ENCODE measurements at regions not wholly inside any gene's neighbourhood (a gene's known extent, or its start where the extent isn't known, plus 50 kb on each side); places are given as distances from the start of the nearest gene placed in this dataset.

GRCh38 chr15:57819646-57820045 lies 113.1 kb downstream of the POLR2M start:
- H3F3A ChIP-seq (ENCODE audit: insufficient read depth, low read length): no peaks in the 10 kb centered on the region
- H3K4me1 ChIP-seq (ENCODE audit: low read length): no peaks in the 10 kb centered on the region
- H3K36me3 ChIP-seq (replicated peaks; ENCODE audit: insufficient read depth, low read length): no peaks in the 10 kb centered on the region
- H3K9me3 ChIP-seq (replicated peaks; ENCODE audit: insufficient read depth, low read length): no peaks in the 10 kb centered on the region
- TF ChIP-seq EZH2phosphoT487 (IDR thresholded peaks at IDR 0.05; ENCODE audit: low read length) (no peak), CTCF (IDR thresholded peaks at IDR 0.05; ENCODE audit: low read length) (no peak), EZH2 (optimal IDR thresholded peaks at IDR 0.05; ENCODE audit: low read depth, low read length) (no peak)
- no peaks in the 10 kb centered on the region for H3K27me3 ChIP-seq (replicated peaks; ENCODE audit: insufficient read depth, low read length)
- H3K9ac ChIP-seq (ENCODE audit: low read length): no peak overlapping the region
- H3K79me2 ChIP-seq (ENCODE audit: low read length): no peaks in the 10 kb centered on the region
- no peak overlapping the region for H3K27ac ChIP-seq (ENCODE audit: low read length)
- no peaks in the 10 kb centered on the region for H3K9me2 ChIP-seq (replicated peaks; ENCODE audit: insufficient read depth, low read length)
- no peak overlapping the region for H3K4me2 ChIP-seq (ENCODE audit: low read depth, low read length)
- H2AFZ ChIP-seq (ENCODE audit: low read length): no peak overlapping the region
- no peak overlapping the region for H3K4me3 ChIP-seq (ENCODE audit: low read length)
- H4K20me1 ChIP-seq (ENCODE audit: insufficient read depth, low read length): no peaks in the 10 kb centered on the region
- no peak for DNase-seq

GRCh38 chr15:57820119-57820518 lies 113.6 kb downstream of the POLR2M start:
- H3K9ac ChIP-seq (ENCODE audit: low read length): no peak overlapping the region
- no peaks in the 10 kb centered on the region for H4K20me1 ChIP-seq (ENCODE audit: insufficient read depth, low read length)
- H3K27me3 ChIP-seq (replicated peaks; ENCODE audit: insufficient read depth, low read length): no peaks in the 10 kb centered on the region
- no peaks in the 10 kb centered on the region for H3K9me2 ChIP-seq (replicated peaks; ENCODE audit: insufficient read depth, low read length)
- no peak overlapping the region for H3K27ac ChIP-seq (ENCODE audit: low read length)
- H3K36me3 ChIP-seq (replicated peaks; ENCODE audit: insufficient read depth, low read length): no peaks in the 10 kb centered on the region
- H2AFZ ChIP-seq (ENCODE audit: low read length): no peak overlapping the region
- H3F3A ChIP-seq (ENCODE audit: insufficient read depth, low read length): no peaks in the 10 kb centered on the region
- DNase-seq: no peak
- H3K4me2 ChIP-seq (ENCODE audit: low read depth, low read length): no peak overlapping the region
- H3K4me1 ChIP-seq (ENCODE audit: low read length): no peaks in the 10 kb centered on the region
- no peak overlapping the region for H3K4me3 ChIP-seq (ENCODE audit: low read length)
- TF ChIP-seq EZH2phosphoT487 (IDR thresholded peaks at IDR 0.05; ENCODE audit: low read length) (no peak), EZH2 (optimal IDR thresholded peaks at IDR 0.05; ENCODE audit: low read depth, low read length) (no peak), CTCF (IDR thresholded peaks at IDR 0.05; ENCODE audit: low read length) (no peak)
- H3K79me2 ChIP-seq (ENCODE audit: low read length): no peaks in the 10 kb centered on the region
- H3K9me3 ChIP-seq (replicated peaks; ENCODE audit: insufficient read depth, low read length): no peaks in the 10 kb centered on the region

GRCh38 chr15:57821826-57822225 lies 115.3 kb downstream of the POLR2M start:
- H3K9me3 ChIP-seq (replicated peaks; ENCODE audit: insufficient read depth, low read length): no peaks in the 10 kb centered on the region
- TF ChIP-seq CTCF (IDR thresholded peaks at IDR 0.05; ENCODE audit: low read length): no peak
- TF ChIP-seq EZH2 (optimal IDR thresholded peaks at IDR 0.05; ENCODE audit: low read depth, low read length): no peak
- no peak for TF ChIP-seq EZH2phosphoT487 (IDR thresholded peaks at IDR 0.05; ENCODE audit: low read length)
- H2AFZ ChIP-seq (ENCODE audit: low read length): no peak overlapping the region
- H3K27ac ChIP-seq (ENCODE audit: low read length): no peak overlapping the region
- no peak overlapping the region for H3K4me2 ChIP-seq (ENCODE audit: low read depth, low read length)
- no peak overlapping the region for H3K9ac ChIP-seq (ENCODE audit: low read length)
- H4K20me1 ChIP-seq (ENCODE audit: insufficient read depth, low read length): no peaks in the 10 kb centered on the region
- no peak overlapping the region for H3K4me3 ChIP-seq (ENCODE audit: low read length)
- no peaks in the 10 kb centered on the region for H3K4me1 ChIP-seq (ENCODE audit: low read length)
- no peaks in the 10 kb centered on the region for H3K36me3 ChIP-seq (replicated peaks; ENCODE audit: insufficient read depth, low read length)
- DNase-seq: no peak
- H3K27me3 ChIP-seq (replicated peaks; ENCODE audit: insufficient read depth, low read length): no peaks in the 10 kb centered on the region
- no peaks in the 10 kb centered on the region for H3F3A ChIP-seq (ENCODE audit: insufficient read depth, low read length)
- H3K9me2 ChIP-seq (replicated peaks; ENCODE audit: insufficient read depth, low read length): no peaks in the 10 kb centered on the region
- no peaks in the 10 kb centered on the region for H3K79me2 ChIP-seq (ENCODE audit: low read length)
